GM19043 (cell line): ENCODE measurements at regions not wholly inside any gene's neighbourhood (a gene's known extent, or its start where the extent isn't known, plus 50 kb on each side); places are given as distances from the start of the nearest gene placed in this dataset.

ENCODE experiments used
- ATAC-seq: cut with Tn5 transposase; IDR thresholded peaks from one replicate; pipeline ENCODE4 v1.9.1; 2021; ENCODE audit warnings: low read depth; ENCODE audit not compliant: unreplicated experiment

GRCh38 chr18:10056506-10056905 is 142.7 kb downstream of the VAPA start:
- no peak for ATAC-seq

GRCh38 chr18:10057401-10057893 is 143.6 kb downstream of the VAPA start:
- ATAC-seq, result no peak

GRCh38 chr18:10057894-10058791 is 144.3 kb downstream of the VAPA start:
- ATAC-seq, result no peak

GRCh38 chr18:10059610-10060468 is 146.0 kb downstream of the VAPA start:
- ATAC-seq, result no peak

GRCh38 chr18:10060469-10060782 is 146.6 kb downstream of the VAPA start:
- no peak for ATAC-seq

GRCh38 chr18:10060841-10061240 is 147.0 kb downstream of the VAPA start:
- no peak for ATAC-seq

GRCh38 chr18:10061566-10062140 is 147.8 kb downstream of the VAPA start:
- no peak for ATAC-seq

- no peak for ATAC-seq
Measured at GRCh38 chr18:10062302-10063300, 148.8 kb downstream of the VAPA start.

- no peak for ATAC-seq
Measured at GRCh38 chr18:10063489-10063888, 149.7 kb downstream of the VAPA start.

- ATAC-seq, result no peak
Measured at GRCh38 chr18:10064267-10064666, 150.5 kb downstream of the VAPA start.

GRCh38 chr18:10065296-10065695 is 151.5 kb downstream of the VAPA start:
- ATAC-seq, result no peak

- ATAC-seq, result no peak
Measured at GRCh38 chr18:10067670-10068659, 154.1 kb downstream of the VAPA start.

- no peak for ATAC-seq
Measured at GRCh38 chr18:10068766-10069567, 155.2 kb downstream of the VAPA start.

- no peak for ATAC-seq
Measured at GRCh38 chr18:10070561-10071000, 156.8 kb downstream of the VAPA start.

GRCh38 chr18:10072671-10073175 is 158.9 kb downstream of the VAPA start:
- no peak for ATAC-seq

GRCh38 chr18:10074110-10074509 is 160.3 kb downstream of the VAPA start:
- no peak for ATAC-seq

GRCh38 chr18:10074728-10075127 is 160.9 kb downstream of the VAPA start:
- ATAC-seq, result no peak
